ENCODE measurements at regions not wholly inside any gene's neighbourhood (a gene's known extent, or its start where the extent isn't known, plus 50 kb on each side); places are given as distances from the start of the nearest gene placed in this dataset.

- DNase-seq (ENCODE audit: low read depth in 2 of 2), result no peak
Measured at GRCh38 chr6:133754298-133754697, 134.6 kb upstream of the TCF21 start.

GRCh38 chr6:133756078-133756695 lies 132.7 kb upstream of the TCF21 start:
- no peak for DNase-seq (ENCODE audit: low read depth in 2 of 2)

- DNase-seq (ENCODE audit: low read depth in 2 of 2), result no peak
Measured at GRCh38 chr6:133757335-133757734, 131.6 kb upstream of the TCF21 start.

GRCh38 chr6:133758815-133759335 lies 130.0 kb upstream of the TCF21 start:
- DNase-seq (ENCODE audit: low read depth in 2 of 2), result no peak

- no peak for DNase-seq (ENCODE audit: low read depth in 2 of 2)
Measured at GRCh38 chr6:133759524-133759923, 129.4 kb upstream of the TCF21 start.

- DNase-seq (ENCODE audit: low read depth in 2 of 2), result no peak
Measured at GRCh38 chr6:133761706-133762105, 127.2 kb upstream of the TCF21 start.

- DNase-seq (ENCODE audit: low read depth in 2 of 2), result no peak
Measured at GRCh38 chr6:133764008-133764753, 124.7 kb upstream of the TCF21 start.

- DNase-seq (ENCODE audit: low read depth in 2 of 2), result no peak
Measured at GRCh38 chr6:133764754-133765208, 124.1 kb upstream of the TCF21 start.

GRCh38 chr6:133767357-133767970 lies 121.4 kb upstream of the TCF21 start:
- DNase-seq (ENCODE audit: low read depth in 2 of 2), result no peak

- no peak for DNase-seq (ENCODE audit: low read depth in 2 of 2)
Measured at GRCh38 chr6:133768656-133769295, 120.1 kb upstream of the TCF21 start.

GRCh38 chr6:133769463-133769862 lies 119.5 kb upstream of the TCF21 start:
- DNase-seq (ENCODE audit: low read depth in 2 of 2), result no peak

- no peak for DNase-seq (ENCODE audit: low read depth in 2 of 2)
Measured at GRCh38 chr6:133772567-133772966, 116.3 kb upstream of the TCF21 start.

GRCh38 chr6:133773776-133774175 lies 115.1 kb upstream of the TCF21 start:
- DNase-seq (ENCODE audit: low read depth in 2 of 2), result no peak

- no peak for DNase-seq (ENCODE audit: low read depth in 2 of 2)
Measured at GRCh38 chr6:133774356-133774755, 114.6 kb upstream of the TCF21 start.

GRCh38 chr6:133778414-133779130 lies 110.3 kb upstream of the TCF21 start:
- no peak for DNase-seq (ENCODE audit: low read depth in 2 of 2)

GRCh38 chr6:133779916-133780695 lies 108.8 kb upstream of the TCF21 start:
- no peak for DNase-seq (ENCODE audit: low read depth in 2 of 2)

GRCh38 chr6:133786016-133786415 lies 102.9 kb upstream of the TCF21 start:
- no peak for DNase-seq (ENCODE audit: low read depth in 2 of 2)

- DNase-seq (ENCODE audit: low read depth in 2 of 2), result no peak
Measured at GRCh38 chr6:133787122-133787521, 101.8 kb upstream of the TCF21 start.

GRCh38 chr6:133787859-133788505 lies 100.9 kb upstream of the TCF21 start:
- no peak for DNase-seq (ENCODE audit: low read depth in 2 of 2)

- DNase-seq (ENCODE audit: low read depth in 2 of 2), result no peak
Measured at GRCh38 chr6:133788556-133788955, 100.4 kb upstream of the TCF21 start.
